HUES48 (cell line): ENCODE measurements at regions not wholly inside any gene's neighbourhood (a gene's known extent, or its start where the extent isn't known, plus 50 kb on each side); places are given as distances from the start of the nearest gene placed in this dataset.

Source experiments
- H3K27ac ChIP-seq: one replicate; pipeline ENCODE4 v1.7.0; 2013; ENCODE audit warnings: low read depth, low read length, inconsistent platforms
- H3K27me3 ChIP-seq: 2 replicates; pipeline ENCODE4 v1.6.1; 2013; ENCODE audit warnings: mild to moderate bottlenecking, low read length; ENCODE audit not compliant: control insufficient read depth, insufficient read depth
- H3K36me3 ChIP-seq: 2 replicates; pipeline ENCODE4 v1.6.1; 2013; ENCODE audit warnings: low read length; ENCODE audit not compliant: control insufficient read depth, insufficient read depth
- H3K4me1 ChIP-seq: 2 replicates; pipeline ENCODE4 v1.6.1; 2013; ENCODE audit warnings: mild to moderate bottlenecking, low read length; ENCODE audit not compliant: control insufficient read depth, insufficient read depth
- H3K4me3 ChIP-seq: 2 replicates; pipeline ENCODE4 v1.5.1; 2013; ENCODE audit warnings: mild to moderate bottlenecking, low read depth, low read length
- H3K9ac ChIP-seq: 2 replicates; pipeline ENCODE4 v1.6.1; 2013; ENCODE audit warnings: mild to moderate bottlenecking, low read depth, low read length, moderate library complexity
- H3K9me3 ChIP-seq: 2 replicates; pipeline ENCODE4 v1.6.1; 2013; ENCODE audit warnings: low read length; ENCODE audit not compliant: control insufficient read depth, insufficient read depth

- Histone ChIP-seq H3K36me3 (no peaks in the 10 kb centered on the region), H3K4me1 (no peaks in the 10 kb centered on the region), H3K9ac (no peak overlapping the region), H3K27ac (no peak overlapping the region), H3K27me3 (no peaks in the 10 kb centered on the region), H3K4me3 (no peak overlapping the region), H3K9me3 (no peaks in the 10 kb centered on the region)
These were observed 63.2 kb downstream of the ENGASE start for GRCh38 chr17:79137789-79138165.

GRCh38 chr17:79137015-79137788, 62.6 kb downstream of the ENGASE start:
- Histone ChIP-seq H3K9ac (no peak overlapping the region), H3K9me3 (no peaks in the 10 kb centered on the region), H3K4me3 (no peak overlapping the region), H3K27ac (no peak overlapping the region), H3K27me3 (no peaks in the 10 kb centered on the region), H3K36me3 (no peaks in the 10 kb centered on the region), H3K4me1 (no peaks in the 10 kb centered on the region)

- no peak overlapping the region for H3K27ac ChIP-seq
These were observed 62.0 kb downstream of the ENGASE start for GRCh38 chr17:79136596-79136995.

More at GRCh38 chr17:79136596-79136995, 62.0 kb downstream of the ENGASE start:
- Histone ChIP-seq H3K9me3 (no peaks in the 10 kb centered on the region), H3K27me3 (no peaks in the 10 kb centered on the region), H3K9ac (no peak overlapping the region), H3K4me1 (no peaks in the 10 kb centered on the region), H3K4me3 (no peak overlapping the region), H3K36me3 (no peaks in the 10 kb centered on the region)
